ENCODE measurements at regions not wholly inside any gene's neighbourhood (a gene's known extent, or its start where the extent isn't known, plus 50 kb on each side); places are given as distances from the start of the nearest gene placed in this dataset.
"Not testable (repeated sequence)": the region's sequence is repeated elsewhere in the genome, so short reads cannot be mapped to it uniquely, and the experiment has no call there.

GRCh38 chr4:52203351-52203750, 152.2 kb downstream of the SPATA18 start:
- ATAC-seq (no peak), DNase-seq (no peak)
- peaks cover 5% of the 10 kb centered on the region for H3K4me1 ChIP-seq (ENCODE audit: insufficient read depth, low read length)
- no peaks in the 10 kb centered on the region for H4K20me1 ChIP-seq (ENCODE audit: low read length)
- no peaks in the 10 kb centered on the region for H3K27me3 ChIP-seq (ENCODE audit: low read length)
- BruUV-seq (replicated peaks) = no TSS peak
- H3K79me2 ChIP-seq (ENCODE audit: low read length) = no peaks in the 10 kb centered on the region
- H3K4me2 ChIP-seq (ENCODE audit: low read length) = no peak overlapping the region
- ChIA-PET CTCF (no interaction called here), POLR2A (ENCODE audit: unreplicated experiment) (interaction anchor here (0.7 kb wide), 1 partner anchor 9 kb away, joined by 5 read pairs; no protein-coding TSS in a partner anchor)
- 0 out of 2 replicates have a peak, but pooled peaks cover 3% of the 10 kb centered on the region for H3K9me2 ChIP-seq (replicated peaks; ENCODE audit: low read length)
- no peak overlapping the region for H3K9ac ChIP-seq (ENCODE audit: low read length)
- no peak for TF ChIP-seq EZH2 (IDR thresholded peaks at IDR 0.05; ENCODE audit: low read length, unreplicated experiment)
- no peaks in the 10 kb centered on the region for H3K9me3 ChIP-seq (ENCODE audit: low read length)
- H3K4me3 ChIP-seq (ENCODE audit: low read length) = no peak overlapping the region
- H2AFZ ChIP-seq (ENCODE audit: low read length) = no peak overlapping the region
- no peaks in the 10 kb centered on the region for H3K36me3 ChIP-seq (ENCODE audit: low read depth, low read length)
- H3F3A ChIP-seq (ENCODE audit: low read length, unreplicated experiment) = no peaks in the 10 kb centered on the region
- intact Hi-C loops (cut with micrococcal nuclease) = no loop called here
- H3K27ac ChIP-seq (ENCODE audit: low read length) = no peak overlapping the region

GRCh38 chr4:52204921-52205320, 153.8 kb downstream of the SPATA18 start:
- ChIA-PET POLR2A (ENCODE audit: unreplicated experiment) (no interaction called here), CTCF (no interaction called here)
- no peak overlapping the region for H3K9ac ChIP-seq (ENCODE audit: low read length)
- TF ChIP-seq EZH2 (IDR thresholded peaks at IDR 0.05; ENCODE audit: low read length, unreplicated experiment) (no peak), CTCF (conservative IDR thresholded peaks at IDR 0.05; ENCODE audit: low read depth, low read length) (no peak), EZH2phosphoT487 (IDR thresholded peaks at IDR 0.05; ENCODE audit: borderline replicate concordance, low read length) (no peak)
- no peak overlapping the region for H2AFZ ChIP-seq (ENCODE audit: low read length)
- H3K27ac ChIP-seq (ENCODE audit: low read length) = no peak overlapping the region
- H3K36me3 ChIP-seq (ENCODE audit: low read depth, low read length) = no peaks in the 10 kb centered on the region
- H3K4me3 ChIP-seq (ENCODE audit: low read length) = no peak overlapping the region
- ATAC-seq (no peak), DNase-seq (no peak)
- H3K9me2 ChIP-seq (replicated peaks; ENCODE audit: low read length) = 0 out of 2 replicates have a peak, but pooled peaks cover 3% of the 10 kb centered on the region
- intact Hi-C loops (cut with micrococcal nuclease) = no loop called here
- no TSS peak for BruUV-seq (replicated peaks)
- no peaks in the 10 kb centered on the region for H3K9me3 ChIP-seq (ENCODE audit: low read length)
- peaks cover 5% of the 10 kb centered on the region for H3K4me1 ChIP-seq (ENCODE audit: insufficient read depth, low read length)
- H3K4me2 ChIP-seq (ENCODE audit: low read length) = no peak overlapping the region
- H4K20me1 ChIP-seq (ENCODE audit: low read length) = no peaks in the 10 kb centered on the region
- no peaks in the 10 kb centered on the region for H3F3A ChIP-seq (ENCODE audit: low read length, unreplicated experiment)
- no peaks in the 10 kb centered on the region for H3K27me3 ChIP-seq (ENCODE audit: low read length)
- no peaks in the 10 kb centered on the region for H3K79me2 ChIP-seq (ENCODE audit: low read length)

GRCh38 chr4:52207146-52207545, 156.0 kb downstream of the SPATA18 start:
- H4K20me1 ChIP-seq (ENCODE audit: low read length); intact Hi-C loops (cut with micrococcal nuclease); H3K4me3 ChIP-seq (ENCODE audit: low read length); H3K9ac ChIP-seq (ENCODE audit: low read length); H3K36me3 ChIP-seq (ENCODE audit: low read depth, low read length); ATAC-seq; H2AFZ ChIP-seq (ENCODE audit: low read length); CTCF ChIA-PET; H3K9me3 ChIP-seq (ENCODE audit: low read length); H3F3A ChIP-seq (ENCODE audit: low read length, unreplicated experiment); H3K79me2 ChIP-seq (ENCODE audit: low read length); POLR2A ChIA-PET (ENCODE audit: unreplicated experiment); H3K4me2 ChIP-seq (ENCODE audit: low read length); H3K27me3 ChIP-seq (ENCODE audit: low read length); H3K4me1 ChIP-seq (ENCODE audit: insufficient read depth, low read length); DNase-seq; H3K27ac ChIP-seq (ENCODE audit: low read length); BruUV-seq (replicated peaks); H3K9me2 ChIP-seq (replicated peaks; ENCODE audit: low read length): not testable (repeated sequence)

- H3K79me2 ChIP-seq (ENCODE audit: low read length) = no peaks in the 10 kb centered on the region
- H4K20me1 ChIP-seq (ENCODE audit: low read length) = no peaks in the 10 kb centered on the region
- H3K4me2 ChIP-seq (ENCODE audit: low read length) = no peak overlapping the region
- H3K9ac ChIP-seq (ENCODE audit: low read length) = no peak overlapping the region
- no peak overlapping the region for H2AFZ ChIP-seq (ENCODE audit: low read length)
- ChIA-PET CTCF (no interaction called here), POLR2A (ENCODE audit: unreplicated experiment) (interaction anchor here (0.5 kb wide), 1 partner anchor 9 kb away, joined by 5 read pairs; no protein-coding TSS in a partner anchor)
- no peaks in the 10 kb centered on the region for H3K36me3 ChIP-seq (ENCODE audit: low read depth, low read length)
- H3K4me3 ChIP-seq (ENCODE audit: low read length) = no peak overlapping the region
- H3F3A ChIP-seq (ENCODE audit: low read length, unreplicated experiment) = no peaks in the 10 kb centered on the region
- DNase-seq (no peak), ATAC-seq (no peak)
- no peaks in the 10 kb centered on the region for H3K9me2 ChIP-seq (replicated peaks; ENCODE audit: low read length)
- H3K9me3 ChIP-seq (ENCODE audit: low read length) = no peaks in the 10 kb centered on the region
- BruUV-seq (replicated peaks) = no TSS peak
- no peak for TF ChIP-seq EZH2phosphoT487 (IDR thresholded peaks at IDR 0.05; ENCODE audit: borderline replicate concordance, low read length)
- no peak for TF ChIP-seq EZH2 (IDR thresholded peaks at IDR 0.05; ENCODE audit: low read length, unreplicated experiment)
- TF ChIP-seq CTCF (conservative IDR thresholded peaks at IDR 0.05; ENCODE audit: low read depth, low read length) = no peak
- no peak overlapping the region for H3K27ac ChIP-seq (ENCODE audit: low read length)
- intact Hi-C loops (cut with micrococcal nuclease) = no loop called here
- H3K27me3 ChIP-seq (ENCODE audit: low read length) = no peaks in the 10 kb centered on the region
- H3K4me1 ChIP-seq (ENCODE audit: insufficient read depth, low read length) = no peaks in the 10 kb centered on the region
These were observed 161.6 kb downstream of the SPATA18 start for GRCh38 chr4:52212702-52213101.
